ENCODE measurements at regions not wholly inside any gene's neighbourhood (a gene's known extent, or its start where the extent isn't known, plus 50 kb on each side); places are given as distances from the start of the nearest gene placed in this dataset.
"Not testable (repeated sequence)": the region's sequence is repeated elsewhere in the genome, so short reads cannot be mapped to it uniquely, and the experiment has no call there.

GRCh38 chr6:9044426-9044825 lies 609.1 kb upstream of the SLC35B3 start:
- no peak for DNase-seq

- no peak for DNase-seq
Observed at GRCh38 chr6:9040718-9041117, 605.4 kb upstream of the SLC35B3 start.

DNA sequence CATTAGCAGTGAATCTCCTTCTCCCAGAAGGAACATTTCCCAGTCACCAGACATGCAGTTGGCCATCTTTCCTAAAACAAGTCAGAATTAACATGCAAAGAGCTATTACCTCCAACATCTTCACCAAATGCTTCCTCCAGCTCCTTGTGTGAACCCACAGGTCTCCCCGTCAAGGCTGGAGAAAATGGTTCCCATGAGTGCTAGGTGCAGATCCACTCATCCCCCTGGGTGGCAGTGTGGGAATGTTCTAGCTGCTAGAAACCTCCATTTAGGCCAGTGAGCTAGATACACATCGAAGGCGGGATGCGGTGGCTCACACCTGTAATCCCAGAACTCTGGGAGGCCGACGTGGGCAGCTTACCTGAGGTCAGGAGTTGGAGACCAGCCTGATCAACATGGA lies 603.9 kb upstream of the SLC35B3 start:
- no peak for DNase-seq

DNA sequence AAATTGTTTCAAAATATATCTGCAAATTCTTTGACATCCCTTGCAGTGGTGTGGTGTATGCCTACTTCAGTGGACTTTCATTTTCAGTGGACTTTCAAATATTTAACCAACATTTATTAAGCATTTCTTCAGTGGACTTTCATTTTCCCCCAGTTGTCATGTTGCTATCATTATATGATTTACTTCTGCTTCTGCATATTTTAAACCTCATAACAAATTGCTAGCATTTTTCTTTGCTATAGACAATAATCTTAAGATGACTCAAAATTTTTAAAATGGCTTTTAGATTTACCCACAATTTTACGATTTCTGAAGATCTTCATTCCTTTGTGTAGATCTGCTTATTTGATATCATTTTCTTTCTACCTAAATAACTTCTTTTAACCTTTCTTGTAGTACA lies 592.7 kb upstream of the SLC35B3 start:
- no peak for DNase-seq

- no peak for DNase-seq
Observed at GRCh38 chr6:9025796-9026394, 590.5 kb upstream of the SLC35B3 start.

DNA sequence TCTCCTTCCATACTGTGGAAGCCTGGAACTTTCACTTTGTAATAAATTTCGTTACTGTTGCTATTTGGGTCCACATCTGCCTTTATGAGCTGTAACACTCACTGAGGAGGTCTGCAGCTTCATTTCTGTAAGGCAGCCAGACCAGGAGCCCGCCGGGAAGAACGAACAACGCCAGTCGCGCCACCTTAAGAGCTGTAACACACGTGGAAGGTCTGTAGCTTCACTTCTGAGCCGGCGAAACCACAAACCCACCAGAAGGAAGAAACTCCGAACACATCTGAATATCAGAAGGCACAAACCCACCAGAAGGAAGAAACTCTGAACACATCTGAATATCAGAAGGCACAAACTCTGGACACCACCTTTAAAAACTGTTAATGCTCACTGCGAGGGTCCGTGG lies 589.9 kb upstream of the SLC35B3 start:
- DNase-seq, result no peak

DNA sequence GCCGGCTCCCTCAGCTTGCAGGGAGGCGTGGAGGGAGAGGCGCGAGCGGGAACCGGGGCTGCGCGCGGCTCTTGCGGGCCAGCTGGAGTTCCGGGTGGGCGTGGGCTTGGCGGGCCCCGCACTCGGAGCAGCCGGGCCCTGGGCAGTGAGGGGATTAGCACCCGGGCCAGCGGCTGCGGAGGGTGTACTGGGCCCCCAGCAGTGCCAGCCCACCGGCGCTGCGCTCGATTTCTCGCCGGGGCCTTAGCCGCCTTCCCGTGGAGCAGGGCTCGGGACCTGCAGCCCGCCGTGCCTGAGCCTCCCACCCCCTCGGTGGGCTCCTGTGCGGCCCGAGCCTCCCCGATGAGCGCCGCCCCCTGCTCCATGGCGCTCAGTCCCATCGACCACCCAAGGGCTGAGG lies 588.9 kb upstream of the SLC35B3 start:
- DNase-seq, result not testable (repeated sequence)

- no peak for DNase-seq
Observed at GRCh38 chr6:9020001-9020400, 584.7 kb upstream of the SLC35B3 start.

GRCh38 chr6:9009931-9010330 lies 574.6 kb upstream of the SLC35B3 start:
- no peak for DNase-seq

GRCh38 chr6:9007027-9007426 lies 571.7 kb upstream of the SLC35B3 start:
- DNase-seq, result no peak

GRCh38 chr6:9002833-9003232 lies 567.5 kb upstream of the SLC35B3 start:
- DNase-seq, result no peak

GRCh38 chr6:8995156-8995555 lies 559.8 kb upstream of the SLC35B3 start:
- no peak for DNase-seq

DNA sequence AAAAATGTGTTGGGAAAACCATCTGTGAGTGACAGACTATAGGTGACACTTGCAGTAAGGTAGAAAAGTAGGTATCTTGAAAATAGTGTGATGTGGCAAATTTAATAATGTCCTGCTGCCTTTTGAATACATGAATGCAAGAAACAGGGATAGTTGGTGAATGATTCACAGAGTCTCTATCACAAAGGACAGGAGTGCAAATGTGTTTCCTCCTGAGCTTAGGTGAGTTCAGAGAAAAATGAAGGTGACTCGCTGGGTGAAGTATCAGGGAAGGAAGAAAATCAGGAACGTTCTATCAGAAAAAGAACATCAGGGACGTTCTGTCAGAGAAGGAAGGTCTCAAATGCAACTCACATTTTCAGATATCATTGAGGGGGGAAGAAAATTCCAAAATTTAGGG lies 557.8 kb upstream of the SLC35B3 start:
- DNase-seq, result no peak

- no peak for DNase-seq
Observed at GRCh38 chr6:8991844-8992243, 556.5 kb upstream of the SLC35B3 start.

- no peak for DNase-seq
Observed at GRCh38 chr6:8990075-8990474, 554.7 kb upstream of the SLC35B3 start.

- DNase-seq, result peak; percentile 25
Observed at GRCh38 chr6:8983202-8983688, 547.9 kb upstream of the SLC35B3 start.

GRCh38 chr6:8982668-8983067 lies 547.3 kb upstream of the SLC35B3 start:
- DNase-seq, result no peak

DNA sequence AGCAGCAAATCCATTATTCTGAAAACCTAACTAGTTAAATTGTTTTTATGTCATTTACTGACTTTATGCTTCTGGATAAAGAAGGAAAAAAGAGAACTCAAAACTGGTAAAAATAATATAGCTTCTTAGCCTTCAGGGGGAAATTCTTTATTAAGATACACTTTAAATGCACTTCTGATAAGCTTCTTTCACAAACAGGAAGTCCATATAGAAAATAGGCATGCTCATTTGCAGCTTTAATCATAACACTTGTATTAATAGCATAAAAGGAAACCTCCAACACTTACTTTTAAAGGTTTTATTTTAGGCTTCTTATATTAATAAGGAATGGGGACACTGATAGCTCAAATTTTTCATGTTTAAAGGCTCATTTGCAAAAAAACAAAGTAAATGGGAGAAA lies 538.0 kb upstream of the SLC35B3 start:
- DNase-seq, result no peak

DNA sequence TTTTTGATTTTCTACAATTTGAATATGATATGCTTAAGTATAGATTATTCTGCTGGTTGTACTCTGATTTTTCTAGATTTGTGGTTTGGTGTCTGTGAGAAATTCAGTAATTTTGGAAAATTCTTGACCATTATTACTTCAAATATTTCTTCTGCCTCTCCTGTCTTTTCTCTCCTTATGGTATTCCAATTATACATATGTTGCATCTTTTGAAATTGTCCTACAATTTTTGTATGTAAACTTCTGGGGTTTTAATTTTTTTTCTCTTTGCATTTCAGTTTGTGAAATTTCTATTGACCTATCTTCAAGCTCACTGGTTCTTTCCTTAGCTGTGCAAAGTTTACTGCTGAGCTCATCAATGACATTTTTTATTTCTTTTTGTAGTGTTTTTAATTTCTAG lies 534.4 kb upstream of the SLC35B3 start:
- no peak for DNase-seq

DNA sequence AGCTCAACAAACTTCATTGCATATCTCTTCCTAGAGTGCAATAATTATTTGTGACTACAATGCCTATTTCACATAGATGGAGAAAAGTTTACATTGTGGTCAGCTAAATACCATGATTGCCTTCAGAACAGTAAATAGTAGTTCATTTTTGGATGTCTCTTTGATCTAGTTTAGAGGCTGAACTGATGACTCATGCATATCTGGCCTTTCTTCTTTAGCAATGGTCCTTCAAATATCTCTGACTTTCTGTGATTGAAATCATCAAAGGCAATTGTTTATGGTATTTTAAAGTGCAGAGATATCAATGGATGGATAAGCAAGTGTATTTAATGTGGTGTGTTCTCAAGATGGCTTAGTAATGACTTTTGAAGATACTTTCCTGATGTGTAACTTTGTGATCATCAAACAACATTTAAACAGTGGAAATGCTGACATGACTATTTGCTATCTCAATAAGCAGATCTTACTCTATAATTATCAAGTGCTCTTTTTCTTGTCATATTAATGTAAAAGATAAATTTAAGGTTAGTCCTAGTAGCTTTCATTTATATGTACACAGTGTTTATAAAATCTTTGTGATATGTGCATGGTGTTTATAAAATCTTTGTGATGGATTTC lies 523.7 kb upstream of the SLC35B3 start:
- no peak for DNase-seq

DNA sequence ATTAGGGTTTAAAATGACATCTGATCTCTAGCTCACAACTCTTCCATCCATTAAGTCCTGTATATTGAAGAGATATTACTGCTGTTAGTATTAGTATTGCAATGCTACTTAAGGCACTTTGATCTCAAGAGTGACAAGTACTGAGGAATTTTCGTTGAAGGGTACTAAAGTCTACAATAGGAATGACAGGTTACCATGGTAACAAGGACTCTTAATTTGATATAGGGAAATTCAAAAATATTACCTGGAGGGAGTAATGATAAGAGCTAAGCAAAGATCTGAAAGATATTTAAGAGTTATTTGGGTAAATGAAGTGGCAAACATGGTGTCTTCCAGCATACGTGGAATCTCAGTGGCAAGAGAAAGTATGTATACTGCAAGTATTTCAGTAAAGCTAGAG lies 518.0 kb upstream of the SLC35B3 start:
- DNase-seq, result no peak

- DNase-seq, result no peak
Observed at GRCh38 chr6:8948733-8949132, 513.4 kb upstream of the SLC35B3 start.

- DNase-seq, result no peak
Observed at GRCh38 chr6:8947900-8948299, 512.6 kb upstream of the SLC35B3 start.

DNA sequence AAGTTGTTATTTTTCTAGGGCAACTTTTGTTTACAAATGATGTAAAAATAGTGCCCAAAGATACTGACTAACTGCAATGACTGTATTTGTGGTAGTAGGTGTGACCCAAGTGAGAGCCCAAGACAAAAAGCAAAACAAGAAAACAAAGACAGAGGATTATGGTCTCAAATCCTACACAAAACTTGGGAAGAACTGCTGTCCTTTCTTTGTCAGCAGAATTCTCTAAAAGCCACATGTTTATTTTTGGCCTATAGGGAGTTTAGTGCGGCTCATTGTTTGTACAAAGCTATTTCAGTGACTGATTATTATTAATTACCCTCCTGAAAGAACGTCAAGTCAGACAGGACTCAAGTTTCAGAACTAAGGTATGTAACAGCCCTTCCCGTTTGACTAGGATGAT lies 509.2 kb upstream of the SLC35B3 start:
- DNase-seq, result no peak

DNA sequence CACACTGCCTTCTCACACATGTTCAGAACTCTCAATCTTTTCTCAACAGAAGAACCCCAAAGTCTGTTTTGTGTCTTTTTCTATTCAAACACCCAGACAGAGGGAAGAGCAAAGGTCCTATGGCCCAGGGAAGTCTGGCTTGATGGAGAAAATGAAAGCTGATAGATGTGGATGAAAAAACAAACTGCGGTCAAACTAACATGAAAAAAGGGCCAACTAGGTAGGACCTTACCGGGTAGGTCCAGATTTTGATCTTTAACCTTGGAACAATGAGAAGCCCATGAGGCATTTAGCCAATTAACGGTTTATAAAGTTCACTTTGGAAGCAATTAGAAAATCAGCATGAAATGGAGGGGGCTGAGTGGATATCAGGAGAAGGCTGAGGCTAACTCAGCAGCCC lies 507.7 kb upstream of the SLC35B3 start:
- no peak for DNase-seq

Data from stimulated activated naive CD4-positive, alpha-beta T cell treated with Interleukin-2 at 50 U/mL for 16 hours (primary cell).